ENCODE measurements at regions not wholly inside any gene's neighbourhood (a gene's known extent, or its start where the extent isn't known, plus 50 kb on each side); places are given as distances from the start of the nearest gene placed in this dataset.
"Not testable (repeated sequence)": the region's sequence is repeated elsewhere in the genome, so short reads cannot be mapped to it uniquely, and the experiment has no call there.

- no peak for DNase-seq
Measured at GRCh38 chr5:163022582-163023128, 414.7 kb upstream of the CCNG1 start.

GRCh38 chr5:163023846-163024245 lies 413.5 kb upstream of the CCNG1 start:
- DNase-seq, result no peak

GRCh38 chr5:163024936-163025335 lies 412.5 kb upstream of the CCNG1 start:
- DNase-seq, result no peak

GRCh38 chr5:163033656-163034055 lies 403.7 kb upstream of the CCNG1 start:
- no peak for DNase-seq

GRCh38 chr5:163041254-163041653 lies 396.1 kb upstream of the CCNG1 start:
- DNase-seq, result no peak

- no peak for DNase-seq
Measured at GRCh38 chr5:163079618-163080017, 357.8 kb upstream of the CCNG1 start.

GRCh38 chr5:163089230-163089629 lies 348.2 kb upstream of the CCNG1 start:
- no peak for DNase-seq

- no peak for DNase-seq
Measured at GRCh38 chr5:163089926-163090325, 347.5 kb upstream of the CCNG1 start.

- no peak for DNase-seq
Measured at GRCh38 chr5:163094492-163095180, 342.8 kb upstream of the CCNG1 start.

GRCh38 chr5:163104464-163104863 lies 332.9 kb upstream of the CCNG1 start:
- DNase-seq, result no peak

- DNase-seq, result no peak
Measured at GRCh38 chr5:163105456-163105855, 331.9 kb upstream of the CCNG1 start.

- no peak for DNase-seq
Measured at GRCh38 chr5:163106098-163106497, 331.3 kb upstream of the CCNG1 start.

- no peak for DNase-seq
Measured at GRCh38 chr5:163108351-163108750, 329.0 kb upstream of the CCNG1 start.

GRCh38 chr5:163115011-163115410 lies 322.4 kb upstream of the CCNG1 start:
- no peak for DNase-seq

GRCh38 chr5:163116618-163117017 lies 320.8 kb upstream of the CCNG1 start:
- not testable (repeated sequence) for DNase-seq

GRCh38 chr5:163134061-163134460 lies 303.3 kb upstream of the CCNG1 start:
- no peak for DNase-seq

- no peak for DNase-seq
Measured at GRCh38 chr5:163135849-163136248, 301.5 kb upstream of the CCNG1 start.

- DNase-seq, result no peak
Measured at GRCh38 chr5:163161512-163161911, 275.9 kb upstream of the CCNG1 start.

- no peak for DNase-seq
Measured at GRCh38 chr5:163162645-163163044, 274.8 kb upstream of the CCNG1 start.

GRCh38 chr5:163163858-163164257 lies 273.5 kb upstream of the CCNG1 start:
- no peak for DNase-seq

GRCh38 chr5:163165277-163165676 lies 272.1 kb upstream of the CCNG1 start:
- no peak for DNase-seq

- DNase-seq, result not testable (repeated sequence)
Measured at GRCh38 chr5:163170161-163170560, 267.2 kb upstream of the CCNG1 start.

- DNase-seq, result no peak
Measured at GRCh38 chr5:163172540-163173338, 264.7 kb upstream of the CCNG1 start.

- no peak for DNase-seq
Measured at GRCh38 chr5:163177971-163178370, 259.4 kb upstream of the CCNG1 start.

Data from NCI-H510A treated with DMSO at 0.1 percent for 48 hours (cell line).